Esophagus muscularis mucosa (tissue), 4 donors: ENCODE measurements at regions not wholly inside any gene's neighbourhood (a gene's known extent, or its start where the extent isn't known, plus 50 kb on each side); places are given as distances from the start of the nearest gene placed in this dataset.

Source experiments
- DNase-seq: peaks from one replicate; pipeline ENCODE4 v3.0.0-alpha.2; 2017; ENCODE audit errors: extremely low spot score
- H3K27ac ChIP-seq, 4 donors: fragments of 200-600 bp; sonication (generic); replicated peaks in 1 of 4; 1 replicate in 3 of 4; 2 replicates in 1 of 4; pipeline ENCODE4 v1.5.1; 2016 to 2019; ENCODE audit warnings: mild to moderate bottlenecking in 1 of 4
- H3K27me3 ChIP-seq, 4 donors: fragments of 200-600 bp; sonication (generic); one replicate each; pipeline versions ENCODE4 v1.5.1 to v1.6.0; 2016 to 2019
- H3K36me3 ChIP-seq, 4 donors: fragments of 200-600 bp; sonication (generic); one replicate each; pipeline ENCODE4 v1.5.1; 2016 to 2019
- H3K4me1 ChIP-seq, 4 donors: fragments of 200-600 bp; sonication (generic); one replicate each; pipeline ENCODE4 v1.5.1; 2016 to 2019
- H3K4me3 ChIP-seq, 4 donors: fragments of 200-600 bp; sonication (generic); 1 replicate in 2 of 4; 2 replicates in 2 of 4; pipeline ENCODE4 v1.5.1; 2016 to 2019; ENCODE audit warnings: mild to moderate bottlenecking in 4 of 4, moderate library complexity in 1 of 4
- H3K9me3 ChIP-seq, 4 donors: fragments of 200-600 bp; sonication (generic); 1 replicate in 3 of 4; 2 replicates in 1 of 4; pipeline ENCODE4 v1.5.1; 2016 to 2019
- CTCF ChIP-seq, 3 experiments: fragments of 200-600 bp in 2 of 3; fragments of 450-650 bp in 1 of 3; sonication (generic) in 2 of 3; IDR thresholded peaks; one replicate each; pipeline ENCODE4 v1.5.1; 2017 to 2019; ENCODE audit warnings: antibody characterized with exemption in 3 of 3, mild to moderate bottlenecking in 2 of 3, moderate library complexity in 1 of 3
- EP300 ChIP-seq: sonication (generic); formaldehyde crosslinking; IDR thresholded peaks from one replicate; pipeline ENCODE4 v1.6.1; 2017; ENCODE audit warnings: antibody characterized with exemption
- POLR2A ChIP-seq: fragments of 450-650 bp; IDR thresholded peaks from one replicate; pipeline ENCODE4 v1.6.1; 2017; ENCODE audit warnings: antibody characterized with exemption, moderate library complexity, mild to moderate bottlenecking, low read depth
- POLR2AphosphoS5 ChIP-seq, 2 donors: sonication (generic); formaldehyde crosslinking; IDR thresholded peaks; one replicate each; pipeline ENCODE4 v1.6.1; 2017; ENCODE audit warnings: antibody characterized with exemption in 2 of 2
- WGBS: methylation state at CpG from one replicate; pipeline ENCODE4 v1.1.5; 2018; 5-methylcytosine and 5-hydroxymethylcytosine counted together
- intact Hi-C: fragments of 100-400 bp; cut with DNase I; formaldehyde crosslinking; loops from one replicate; pipeline ENCODE4 v1.15.1; 2023

GRCh38 chr18:78403371-78403770 lies 576.2 kb upstream of the SALL3 start:
- 82% methylated on average over 9 of the region's 9 CpGs for WGBS
- intact Hi-C loops = no loop called here
- no peaks in the 10 kb centered on the region for H3K36me3 ChIP-seq
- H3K4me1 ChIP-seq = no peaks in the 10 kb centered on the region
- H3K27ac ChIP-seq = no peak overlapping the region
- no peak for DNase-seq
- H3K27me3 ChIP-seq = peaks cover 0 to 22% (median 0%) of the 10 kb centered on the region in 4 donors
- H3K4me3 ChIP-seq = no peak overlapping the region
- H3K9me3 ChIP-seq = no peaks in the 10 kb centered on the region
- TF ChIP-seq POLR2AphosphoS5 (IDR thresholded peaks at IDR 0.05) (no peak), EP300 (no peak), CTCF (IDR thresholded peaks at IDR 0.05) (no peak), POLR2A (no peak)

DNA sequence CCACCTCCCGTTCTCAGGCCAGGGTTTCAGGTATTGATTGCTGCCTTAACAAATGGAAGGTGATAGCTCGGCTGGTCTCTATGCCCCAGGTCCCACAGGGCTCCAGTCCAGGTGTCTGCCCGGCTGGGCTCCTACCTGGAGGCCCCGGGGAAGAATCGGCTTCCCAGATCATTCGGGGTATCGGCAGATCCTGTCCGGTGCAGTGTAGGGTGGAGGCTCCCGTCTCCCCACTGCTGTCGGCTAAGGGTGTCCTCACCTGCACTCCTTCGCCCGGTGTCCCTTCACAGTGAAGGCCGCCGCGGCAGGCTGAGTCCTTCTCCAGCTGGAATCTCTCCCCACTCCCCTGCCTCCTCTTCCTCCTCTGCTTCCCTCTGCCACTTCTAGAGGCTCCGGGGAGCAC lies 573.9 kb upstream of the SALL3 start:
- WGBS = 75% methylated on average over 7 of the region's 16 CpGs
- DNase-seq = no peak
- no peaks in the 10 kb centered on the region for H3K36me3 ChIP-seq
- intact Hi-C loops = no loop called here
- no peak overlapping the region for H3K27ac ChIP-seq
- TF ChIP-seq EP300 (no peak), POLR2A (no peak), POLR2AphosphoS5 (IDR thresholded peaks at IDR 0.05) (no peak), CTCF (IDR thresholded peaks at IDR 0.05) (no peak)
- H3K4me3 ChIP-seq = no peak overlapping the region
- peaks cover 0 to 11% (median 0%) of the 10 kb centered on the region in 4 donors for H3K27me3 ChIP-seq
- no peaks in the 10 kb centered on the region for H3K9me3 ChIP-seq
- no peaks in the 10 kb centered on the region for H3K4me1 ChIP-seq

GRCh38 chr18:78406743-78407465 lies 572.7 kb upstream of the SALL3 start:
- H3K9me3 ChIP-seq = no peaks in the 10 kb centered on the region
- intact Hi-C loops = no loop called here
- H3K36me3 ChIP-seq = no peaks in the 10 kb centered on the region
- no peaks in the 10 kb centered on the region for H3K4me1 ChIP-seq
- H3K4me3 ChIP-seq = no peak overlapping the region
- no peak overlapping the region for H3K27ac ChIP-seq
- 74% methylated on average over 16 of the region's 16 CpGs for WGBS
- DNase-seq = no peak
- TF ChIP-seq EP300 (no peak), POLR2AphosphoS5 (IDR thresholded peaks at IDR 0.05) (no peak), POLR2A (no peak), CTCF (IDR thresholded peaks at IDR 0.05) (no peak)
- H3K27me3 ChIP-seq = peaks cover 0 to 11% (median 0%) of the 10 kb centered on the region in 4 donors

DNA sequence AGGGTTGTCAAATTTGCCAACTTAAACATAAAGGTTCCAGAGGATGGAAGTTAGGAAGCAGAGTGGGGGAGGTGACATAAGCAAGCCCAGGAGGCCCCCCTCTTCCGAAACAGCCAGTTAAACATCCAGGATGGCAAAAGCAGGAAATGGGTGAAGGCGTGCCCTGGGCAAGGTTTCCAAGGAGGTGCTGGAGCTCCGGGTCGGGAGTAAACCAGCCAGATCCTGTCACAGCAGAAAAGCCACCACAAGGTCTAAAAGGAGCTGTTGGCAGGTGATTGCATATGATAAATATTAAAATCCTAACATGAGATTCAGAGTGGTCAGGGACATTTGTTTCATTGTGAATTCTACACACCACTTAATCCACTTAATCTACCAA lies 572.2 kb upstream of the SALL3 start:
- peaks cover 0 to 11% (median 0%) of the 10 kb centered on the region in 4 donors for H3K27me3 ChIP-seq
- TF ChIP-seq POLR2A = no peak
- DNase-seq = no peak
- H3K4me1 ChIP-seq = no peaks in the 10 kb centered on the region
- intact Hi-C loops = no loop called here
- H3K9me3 ChIP-seq = no peaks in the 10 kb centered on the region
- WGBS = 51% methylated on average over 4 of the region's 4 CpGs
- H3K36me3 ChIP-seq = no peaks in the 10 kb centered on the region
- no peak overlapping the region for H3K4me3 ChIP-seq
- no peak overlapping the region for H3K27ac ChIP-seq

- WGBS = 46% methylated on average over 17 of the region's 17 CpGs
- no peak for TF ChIP-seq EP300
- no peak for TF ChIP-seq CTCF (IDR thresholded peaks at IDR 0.05)
- no peak for TF ChIP-seq POLR2AphosphoS5 (IDR thresholded peaks at IDR 0.05)
- TF ChIP-seq POLR2A = no peak
- no peaks in the 10 kb centered on the region for H3K9me3 ChIP-seq
- H3K27me3 ChIP-seq = peaks cover 0 to 9% (median 0%) of the 10 kb centered on the region in 4 donors
- H3K4me3 ChIP-seq = no peak overlapping the region
- H3K27ac ChIP-seq = no peak overlapping the region
- intact Hi-C loops = no loop called here
- H3K36me3 ChIP-seq = no peaks in the 10 kb centered on the region
- DNase-seq = no peak
- no peaks in the 10 kb centered on the region for H3K4me1 ChIP-seq
These were observed 571.0 kb upstream of the SALL3 start for GRCh38 chr18:78408623-78409022.
